ENCODE measurements at regions not wholly inside any gene's neighbourhood (a gene's known extent, or its start where the extent isn't known, plus 50 kb on each side); places are given as distances from the start of the nearest gene placed in this dataset.

- TF ChIP-seq CTCF (IDR thresholded peaks at IDR 0.05) (no peak), POLR2A (IDR thresholded peaks at IDR 0.05) (no peak)
Measured at GRCh38 chr2:13901526-13901925, 731.0 kb upstream of the LRATD1 start.

All from testis (tissue), 2 donors.